Non-pigmented ciliary epithelial cell (primary cell): ENCODE measurements at regions not wholly inside any gene's neighbourhood (a gene's known extent, or its start where the extent isn't known, plus 50 kb on each side); places are given as distances from the start of the nearest gene placed in this dataset.
"Not testable (repeated sequence)": the region's sequence is repeated elsewhere in the genome, so short reads cannot be mapped to it uniquely, and the experiment has no call there.

ENCODE experiments used
- DNase-seq: peaks from one replicate; pipeline ENCODE4 v3.0.0-alpha.2; 2010; ENCODE audit warnings: low read depth

DNA sequence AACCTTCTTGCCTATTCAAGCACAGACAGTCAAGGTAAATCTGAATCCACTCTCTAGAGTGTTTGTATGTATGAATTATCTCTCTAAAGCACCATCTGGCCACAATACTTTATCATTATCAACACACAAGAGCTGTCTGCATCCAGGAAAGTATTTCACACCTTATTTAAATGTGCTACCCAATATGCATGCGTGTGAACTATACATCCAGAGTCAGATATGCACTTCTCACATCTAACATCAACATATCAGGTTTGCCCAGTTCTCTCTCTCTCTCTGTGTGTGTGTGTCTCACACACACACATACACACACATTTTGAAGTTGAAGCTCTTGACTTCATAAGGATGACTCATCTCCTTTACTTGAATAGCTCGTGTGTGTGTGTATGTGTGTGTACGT lies 697.5 kb upstream of the PCDH20 start:
- peak; percentile 10 for DNase-seq

DNA sequence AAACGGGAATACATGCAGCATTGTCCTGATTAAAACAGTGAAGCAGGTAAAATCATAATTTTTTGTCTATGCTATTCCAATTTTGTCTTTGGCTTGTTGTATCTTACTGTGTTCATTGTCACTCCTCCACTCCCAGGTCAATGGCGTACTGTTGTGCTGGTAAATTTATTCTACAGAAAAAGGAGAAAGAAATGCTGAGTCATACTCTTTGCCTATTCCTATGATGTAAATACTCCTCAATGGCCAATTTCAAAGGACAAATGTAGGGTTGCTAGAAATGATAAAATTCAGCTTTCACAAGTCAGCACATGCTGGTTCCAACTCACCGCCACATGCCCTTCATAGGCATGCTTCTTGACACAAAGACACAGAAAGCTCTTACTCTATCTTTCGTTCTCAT lies 694.4 kb upstream of the PCDH20 start:
- no peak for DNase-seq

DNA sequence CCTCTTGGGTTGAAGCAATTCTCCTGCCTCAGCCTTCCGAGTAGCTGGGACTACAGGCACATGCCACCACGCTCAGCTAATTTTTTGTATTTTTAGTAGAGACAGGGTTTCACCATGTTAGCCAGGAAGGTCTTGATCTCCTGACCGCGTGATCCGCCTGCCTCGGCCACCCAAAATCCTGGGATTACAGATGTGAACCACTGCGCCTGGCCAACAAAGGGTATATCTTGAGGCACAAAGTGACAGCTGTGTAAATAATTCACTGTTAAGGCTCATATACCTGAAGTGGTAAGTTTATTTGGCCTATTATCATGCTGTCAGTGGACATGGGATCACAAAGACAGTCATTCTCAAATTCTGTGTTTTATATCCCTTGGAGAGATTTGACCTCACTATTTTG lies 688.5 kb upstream of the PCDH20 start:
- not testable (repeated sequence) for DNase-seq

DNA sequence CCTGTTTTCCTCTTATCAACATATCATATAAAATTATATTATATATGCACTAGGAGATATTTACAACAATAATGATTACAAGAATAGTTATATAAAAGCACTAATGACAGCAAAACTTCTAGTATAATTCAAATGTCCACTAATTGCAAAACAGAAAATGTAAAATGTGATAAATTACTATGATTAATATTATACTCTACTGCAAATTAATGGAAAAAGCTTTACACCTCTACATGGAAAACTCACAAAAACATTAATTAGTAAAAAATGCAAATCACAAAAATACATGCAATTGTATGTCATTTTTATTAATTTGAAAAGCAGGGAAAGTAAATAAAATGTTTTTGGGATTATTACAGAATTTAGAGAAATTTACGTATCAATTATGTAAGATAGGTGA lies 681.0 kb upstream of the PCDH20 start:
- no peak for DNase-seq

DNA sequence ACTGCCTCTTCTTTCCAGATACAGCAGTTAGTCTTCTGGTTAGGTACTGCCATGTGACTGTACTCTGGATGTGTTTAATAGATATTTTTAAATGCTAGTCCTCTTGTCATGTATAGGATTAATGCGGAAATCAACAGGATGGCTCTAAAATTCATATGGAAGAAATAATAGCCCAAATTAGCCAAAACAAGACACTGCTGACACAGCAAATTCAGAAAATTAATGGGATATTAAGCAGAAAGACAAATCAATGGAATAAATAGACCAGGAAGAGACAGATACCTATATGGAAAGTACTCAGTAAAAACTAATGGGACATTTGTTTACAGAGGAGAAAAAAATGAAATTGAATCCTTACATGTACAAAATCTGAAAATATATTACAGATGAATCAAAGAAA lies 679.3 kb upstream of the PCDH20 start:
- DNase-seq = no peak

DNA sequence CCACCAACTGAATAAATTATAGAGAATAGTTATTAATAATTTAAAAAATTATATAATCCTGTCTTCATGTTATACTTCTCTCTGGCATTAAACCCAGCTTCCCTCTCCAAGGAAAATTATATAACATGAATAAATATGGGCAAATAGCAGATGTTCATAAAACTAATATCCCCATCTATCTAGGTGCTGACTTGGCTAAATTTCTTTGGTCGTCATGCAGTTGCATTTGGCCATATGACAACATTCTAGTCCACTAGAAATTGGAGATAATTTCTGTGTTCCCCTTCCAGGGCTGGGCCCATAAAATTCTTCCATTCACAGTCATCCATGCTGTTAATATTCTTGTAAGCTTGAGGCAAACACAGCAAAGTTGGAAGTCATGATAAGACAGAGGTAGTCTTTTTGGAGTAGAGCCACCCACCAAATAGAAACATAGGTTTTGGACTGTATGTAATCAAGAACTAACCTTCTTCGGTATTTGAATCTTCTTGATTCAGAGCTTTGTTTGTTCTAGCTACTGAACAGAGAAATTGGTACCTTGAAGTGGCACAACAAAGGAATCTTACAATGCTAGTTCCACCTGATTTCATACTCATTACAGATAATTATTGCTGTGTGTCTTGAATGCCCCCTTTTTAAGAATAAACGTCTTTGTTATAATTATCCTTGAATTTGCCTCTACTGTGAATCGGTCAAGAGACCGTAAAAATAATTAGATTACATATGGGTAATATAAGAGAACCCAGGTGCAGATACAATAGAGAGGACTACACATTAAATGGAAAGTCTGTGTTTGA lies 678.5 kb upstream of the PCDH20 start:
- DNase-seq = no peak

DNA sequence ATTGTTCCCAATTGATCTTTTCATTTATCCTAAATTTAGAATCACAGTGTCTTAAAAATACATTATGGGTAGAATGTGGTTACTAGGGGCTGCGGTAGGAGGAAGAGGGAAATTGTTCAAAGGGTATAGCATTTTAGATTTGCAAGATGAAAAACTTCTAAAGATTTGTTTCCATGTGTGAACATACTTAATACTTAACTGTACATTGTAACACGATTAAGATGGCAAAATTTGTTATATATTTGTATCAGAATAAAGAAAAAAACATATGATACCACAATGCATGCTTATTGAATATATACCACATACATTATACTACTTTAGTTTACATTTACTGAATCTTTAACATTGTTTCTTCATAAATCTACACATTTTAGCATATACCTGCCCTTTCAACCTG lies 677.3 kb upstream of the PCDH20 start:
- no peak for DNase-seq

DNA sequence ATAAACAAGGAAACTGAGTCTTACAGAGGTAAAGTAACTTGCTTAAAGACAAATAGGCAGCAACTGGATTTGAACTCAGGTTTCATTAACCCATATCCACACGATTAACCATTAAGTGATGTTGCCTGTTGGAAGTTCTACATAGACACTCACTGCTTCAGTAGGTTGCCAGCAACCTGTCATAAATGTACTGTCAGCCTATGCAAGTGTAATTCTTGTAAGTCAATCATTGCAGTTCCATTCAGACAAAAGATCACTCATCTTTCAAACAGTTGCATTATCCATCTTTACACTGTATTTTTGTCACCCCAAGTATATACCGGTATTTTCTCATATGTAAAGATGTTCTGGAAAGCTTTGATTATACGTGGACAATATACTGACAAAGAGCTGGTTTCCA lies 676.9 kb upstream of the PCDH20 start:
- DNase-seq = no peak

DNA sequence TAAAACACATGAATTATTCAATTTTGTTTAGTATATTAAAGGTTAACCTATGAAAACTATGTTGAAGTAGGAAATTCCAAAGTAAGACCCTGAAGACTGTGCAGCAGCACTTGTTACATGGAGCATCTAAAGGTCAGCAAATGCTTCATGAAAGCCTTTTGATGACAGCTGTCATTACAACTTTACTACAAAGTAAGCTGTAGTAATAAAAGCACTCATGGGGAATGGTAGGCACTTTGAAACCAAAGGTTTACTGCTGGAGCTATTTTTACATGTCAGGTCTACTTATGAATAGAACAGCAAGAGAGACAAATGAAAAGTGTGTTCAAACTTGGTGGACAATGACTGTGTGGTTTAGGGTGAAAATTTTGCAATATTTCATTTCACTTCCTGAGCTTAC lies 672.5 kb upstream of the PCDH20 start:
- no peak for DNase-seq

DNA sequence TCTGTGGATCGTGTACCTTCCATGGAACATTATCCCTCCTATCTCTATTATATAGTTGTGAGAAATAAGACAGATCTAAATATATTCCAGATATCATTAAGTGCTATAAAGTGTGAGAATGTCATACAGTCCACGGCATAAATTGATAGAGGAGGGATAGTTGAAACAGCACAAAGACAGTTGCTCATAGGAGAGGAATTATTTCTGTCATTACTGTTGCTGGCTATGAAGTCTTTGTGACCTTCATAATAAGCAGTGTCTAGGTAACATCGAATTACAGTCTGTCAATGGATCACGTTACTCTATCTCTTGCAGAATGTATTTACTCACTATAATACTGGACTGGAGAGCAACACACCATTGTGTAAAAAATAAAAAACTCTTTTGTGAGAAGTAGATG lies 671.5 kb upstream of the PCDH20 start:
- no peak for DNase-seq

DNA sequence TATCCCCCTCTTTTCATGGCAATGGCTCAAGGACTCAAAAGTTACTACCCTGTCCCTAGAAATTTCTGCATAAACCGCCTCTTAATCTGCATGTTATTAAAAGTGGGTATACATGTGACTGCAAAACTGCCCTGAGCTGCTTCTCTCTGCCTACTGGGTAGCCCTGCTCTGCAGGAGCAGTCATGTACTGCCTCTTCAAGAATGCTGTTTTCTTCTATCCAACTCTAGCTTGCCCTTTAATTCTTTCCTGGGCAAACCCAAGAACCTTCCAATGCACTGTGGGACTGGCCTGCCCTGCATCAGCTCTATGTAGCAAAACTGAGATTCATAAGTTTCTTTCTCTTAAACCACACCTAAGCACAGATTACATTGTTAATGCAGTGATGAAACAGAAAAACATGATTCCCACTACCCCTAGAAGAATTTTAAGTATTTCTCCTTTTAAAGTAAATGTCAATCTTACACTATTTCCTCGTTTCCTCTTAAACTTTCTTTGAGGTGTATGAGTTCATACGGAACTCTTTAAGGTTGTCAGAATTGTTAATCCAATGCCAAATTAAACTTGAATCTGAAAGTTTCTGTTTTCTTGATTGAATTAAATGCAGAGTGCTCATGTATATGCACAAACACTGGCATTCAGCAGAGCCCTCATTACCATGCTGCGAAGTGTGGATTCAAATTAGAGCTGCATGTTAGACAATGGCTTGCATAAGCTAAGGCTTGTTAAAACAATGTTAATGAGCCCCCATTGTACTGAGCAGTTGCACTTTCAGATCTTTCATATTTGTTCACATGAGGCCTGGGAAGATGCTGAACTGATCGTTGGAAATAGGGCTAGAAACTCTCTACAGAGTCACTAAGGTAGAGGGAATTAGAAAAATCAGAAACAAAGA lies 669.9 kb upstream of the PCDH20 start:
- DNase-seq = no peak

DNA sequence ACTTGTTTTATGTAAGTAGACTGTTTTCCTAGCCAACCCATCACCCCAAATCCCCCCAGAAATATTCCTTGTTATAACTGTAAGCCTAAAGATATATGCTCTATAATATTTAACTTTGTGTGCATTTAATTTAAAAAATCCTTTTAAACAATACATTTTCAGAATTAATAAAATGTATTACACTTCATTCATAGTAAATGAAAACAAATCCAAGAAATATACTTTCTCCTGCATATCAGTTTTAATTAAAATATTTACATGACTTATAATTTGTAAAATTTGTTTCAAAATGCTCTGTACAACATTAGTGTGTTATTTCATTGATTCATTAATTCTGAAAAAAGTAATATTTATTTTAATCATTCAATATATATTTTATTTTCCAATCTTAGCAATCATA lies 669.1 kb upstream of the PCDH20 start:
- no peak for DNase-seq

DNA sequence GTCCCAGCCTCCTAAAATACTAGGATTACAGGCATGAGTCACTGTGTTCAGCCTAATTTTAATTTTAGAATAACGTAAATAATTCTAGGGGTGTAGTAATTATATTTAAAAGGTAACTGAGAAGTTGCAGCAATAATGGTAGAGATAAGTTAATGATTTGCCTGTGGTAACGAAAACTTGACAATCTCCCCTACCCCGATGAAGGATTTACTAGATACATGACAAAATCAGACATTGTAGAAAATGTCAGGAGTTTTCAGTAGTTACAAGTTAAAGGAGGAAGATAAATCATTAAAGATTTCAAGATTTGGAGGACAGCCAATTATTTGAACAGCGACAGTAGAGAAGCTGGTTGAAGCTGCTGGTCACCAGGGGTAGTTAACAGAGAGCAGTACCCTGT lies 652.2 kb upstream of the PCDH20 start:
- DNase-seq = no peak

DNA sequence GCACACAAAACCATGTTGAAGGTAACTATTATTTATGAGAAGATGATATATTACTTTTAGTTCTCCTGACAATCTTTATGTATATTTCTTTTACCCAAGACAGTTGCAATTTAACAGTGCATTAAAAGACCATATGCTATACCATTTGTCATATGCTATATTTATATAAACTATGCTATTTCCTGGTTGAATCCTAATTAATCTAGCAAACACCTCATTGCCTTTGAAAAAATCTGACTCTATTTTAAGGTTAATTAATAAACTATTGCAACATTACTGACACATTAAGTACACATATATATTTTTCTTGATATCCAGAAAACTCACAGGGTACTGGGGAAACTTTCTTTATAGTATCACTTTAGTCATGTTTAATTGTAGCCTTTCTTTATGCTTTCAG lies 649.4 kb upstream of the PCDH20 start:
- no peak for DNase-seq

DNA sequence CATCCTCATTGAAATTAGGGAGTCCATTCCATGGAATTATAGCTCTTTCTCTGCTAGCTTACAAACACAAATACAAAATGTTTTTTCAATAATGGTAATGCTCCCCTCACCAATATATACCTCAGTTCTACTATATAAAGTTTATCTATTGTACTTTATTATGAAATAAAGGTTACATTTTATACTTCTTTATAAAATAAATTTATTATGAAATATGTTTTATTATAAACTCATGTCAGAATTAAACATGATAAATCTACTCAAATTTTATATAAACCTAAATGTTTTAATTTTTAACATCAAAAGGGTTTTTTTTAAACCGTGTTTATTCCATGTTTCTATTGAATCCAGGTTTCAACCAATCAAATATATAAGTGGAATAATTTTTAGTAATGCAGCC lies 646.1 kb upstream of the PCDH20 start:
- DNase-seq = no peak

DNA sequence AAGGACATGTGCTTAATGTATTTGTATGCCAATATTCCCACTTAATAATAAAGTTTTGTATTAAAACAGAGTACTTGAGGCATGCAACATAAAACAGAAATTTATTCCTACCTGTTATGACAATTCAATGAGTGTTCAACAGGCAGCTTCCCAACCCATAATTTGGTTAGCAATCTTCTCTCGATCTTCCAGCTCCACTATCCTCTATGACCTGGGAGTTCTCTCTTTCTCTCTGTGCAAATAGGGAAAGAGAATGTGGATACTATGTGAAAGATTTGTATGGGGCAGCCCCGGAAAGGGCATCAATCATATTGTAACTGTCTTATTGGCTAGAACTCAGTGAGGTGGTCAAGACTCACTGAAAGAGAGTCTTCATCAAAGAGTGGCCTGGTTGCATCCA lies 644.9 kb upstream of the PCDH20 start:
- DNase-seq = no peak

DNA sequence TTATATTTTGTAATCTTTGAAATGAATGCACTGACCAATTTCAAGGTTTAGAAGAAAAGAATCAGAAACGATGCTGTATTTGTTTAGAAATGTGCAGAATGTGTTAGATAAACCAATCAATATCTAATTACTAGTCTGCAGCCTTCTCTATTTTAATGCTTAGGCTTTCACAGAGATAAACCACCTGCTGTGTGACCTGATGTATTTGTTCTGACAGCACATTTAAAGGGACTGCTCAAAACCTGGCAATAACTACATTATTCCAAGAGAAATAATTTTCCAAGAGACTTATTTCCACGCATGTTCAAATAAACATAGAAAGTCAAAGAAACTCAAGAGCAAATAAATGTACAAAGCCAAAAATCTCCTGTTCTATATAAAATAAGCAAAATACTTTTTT lies 641.6 kb upstream of the PCDH20 start:
- DNase-seq = no peak

DNA sequence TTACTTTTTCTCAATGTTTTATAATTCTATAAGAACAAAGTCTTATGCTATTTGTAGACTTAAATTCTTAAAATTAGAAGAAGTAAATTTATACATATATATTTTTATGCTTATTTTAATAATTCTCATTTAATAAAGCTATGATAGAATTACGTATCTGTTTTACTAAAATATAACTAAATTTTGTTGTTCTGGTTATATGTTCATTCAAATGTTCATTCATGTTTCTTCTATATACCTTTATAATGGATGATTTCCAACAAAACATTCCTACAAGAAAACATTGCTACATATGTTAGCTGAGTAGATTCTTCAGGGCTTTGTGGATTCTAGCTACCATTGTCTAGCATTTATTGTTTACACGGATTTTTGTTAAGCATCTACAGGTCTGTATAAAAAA lies 634.3 kb upstream of the PCDH20 start:
- no peak for DNase-seq

DNA sequence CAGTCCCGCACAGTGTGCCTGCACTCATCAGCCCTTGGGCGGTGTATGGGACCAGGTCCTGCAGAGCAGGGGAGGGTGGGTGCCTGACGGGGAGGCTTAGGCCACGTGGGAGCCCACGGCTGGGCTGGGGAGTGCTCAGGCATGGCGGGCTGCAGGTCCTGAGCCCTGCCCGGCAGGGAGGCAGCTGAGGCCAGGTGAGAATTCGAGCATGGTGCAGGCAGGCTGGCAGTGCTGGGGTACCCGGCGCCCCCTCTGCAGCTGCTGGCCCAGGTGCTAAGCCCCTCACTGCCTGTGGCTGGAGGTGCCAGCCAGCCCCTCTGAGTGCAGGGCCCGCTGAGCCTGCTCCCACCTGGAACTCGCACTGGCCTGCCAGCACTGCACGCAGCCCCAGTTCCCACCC lies 630.9 kb upstream of the PCDH20 start:
- no peak for DNase-seq

DNA sequence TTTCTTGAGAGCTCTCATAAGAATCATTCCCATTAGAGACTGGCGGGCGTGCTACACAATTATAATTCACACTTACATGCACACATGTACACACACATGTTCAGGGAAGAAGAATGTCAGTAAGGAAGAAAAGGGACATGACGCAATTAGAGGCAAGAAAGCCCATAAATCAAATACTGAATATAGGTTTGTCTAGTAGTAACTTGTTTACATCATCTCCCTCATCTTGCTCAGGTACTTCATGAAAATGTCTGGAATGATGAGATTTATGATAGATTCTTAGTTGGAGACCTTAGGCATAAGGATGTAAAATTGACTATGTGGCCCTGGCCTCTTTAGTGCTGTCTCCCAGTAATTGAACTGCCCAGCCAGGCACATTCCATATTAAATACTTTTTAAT lies 628.0 kb upstream of the PCDH20 start:
- DNase-seq = no peak

DNA sequence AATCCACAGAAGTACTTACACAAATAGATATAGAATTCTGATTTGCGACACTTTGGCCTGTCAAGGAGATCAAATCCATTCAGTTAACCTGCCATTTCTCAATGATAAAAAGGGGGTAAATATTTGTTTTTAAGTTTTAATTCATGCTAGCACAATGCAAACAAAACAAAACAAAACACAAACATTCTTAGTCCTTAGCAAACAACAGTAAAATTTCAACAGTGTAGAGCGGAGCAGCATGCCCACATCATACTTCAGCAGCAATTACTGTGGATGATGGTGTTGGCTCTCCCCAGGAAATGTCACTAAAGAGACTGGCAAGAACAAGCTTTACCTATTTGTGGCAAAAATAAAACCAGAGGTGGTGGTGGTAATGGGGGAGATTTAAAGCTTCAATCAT lies 625.2 kb upstream of the PCDH20 start:
- DNase-seq = no peak

DNA sequence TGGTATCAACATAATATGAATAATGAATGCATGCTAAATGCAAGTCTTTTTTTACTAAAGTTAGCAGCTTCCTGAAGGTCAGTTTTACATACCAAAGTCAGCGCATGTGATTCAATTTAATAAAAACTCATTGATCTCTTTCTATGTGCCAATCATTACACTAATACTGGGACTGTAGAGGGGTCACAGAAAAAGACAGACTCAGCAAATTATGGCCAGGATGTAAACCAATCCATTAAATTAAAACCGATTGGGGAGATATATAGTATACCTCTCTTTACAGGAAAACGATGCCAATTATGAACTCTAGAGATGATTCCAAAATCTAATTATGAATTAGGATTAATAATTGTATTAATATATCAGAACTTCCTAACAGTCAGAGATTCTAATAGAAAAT lies 624.4 kb upstream of the PCDH20 start:
- DNase-seq = no peak

DNA sequence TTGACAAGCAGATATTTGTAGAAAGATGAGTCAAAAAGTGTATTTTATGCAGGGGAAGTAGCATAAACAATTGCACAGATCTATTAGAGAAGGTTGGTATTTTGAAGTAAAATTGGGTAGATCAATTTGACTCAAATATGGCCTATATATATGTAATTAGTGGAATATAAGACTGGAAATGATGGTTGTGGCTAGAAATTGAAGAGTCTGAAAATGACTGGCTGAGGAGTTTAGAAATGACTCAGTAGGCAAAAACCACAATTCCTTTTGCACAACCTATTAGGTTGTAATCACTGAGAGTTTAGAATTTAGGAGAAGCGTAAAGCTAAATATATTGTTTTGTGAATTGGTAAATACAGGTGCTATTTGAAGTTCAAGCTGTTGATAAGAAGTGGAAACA lies 622.6 kb upstream of the PCDH20 start:
- no peak for DNase-seq

DNA sequence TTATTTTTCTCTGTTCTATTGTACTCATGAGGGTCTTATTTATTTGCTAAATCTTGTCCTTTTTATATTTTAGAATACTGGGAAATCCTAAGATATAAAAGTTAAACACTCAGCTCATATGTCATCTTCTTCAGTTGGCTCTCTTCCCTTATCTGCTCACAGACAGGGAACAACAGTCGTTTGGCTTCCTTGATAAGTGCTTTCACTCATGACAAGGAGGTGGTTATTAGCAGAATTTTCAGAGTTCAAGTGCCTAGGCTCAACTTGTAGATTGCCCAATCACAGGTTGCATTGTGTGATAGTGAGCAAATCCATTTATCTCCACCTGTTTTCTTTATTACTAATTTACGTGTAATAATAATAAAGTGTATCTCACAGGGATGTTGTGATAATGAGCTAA lies 620.3 kb upstream of the PCDH20 start:
- DNase-seq = no peak
